Glutamatergic neuron (in vitro differentiated cells): ENCODE measurements at regions not wholly inside any gene's neighbourhood (a gene's known extent, or its start where the extent isn't known, plus 50 kb on each side); places are given as distances from the start of the nearest gene placed in this dataset.

Experiments used
- DNase-seq: peaks from one replicate; pipeline ENCODE4 v3.0.0; 2022
- H3K27ac Mint-ChIP-seq: one replicate; pipeline ENCODE4 v1.8.0; 2020; ENCODE audit warnings: mild to moderate bottlenecking, mixed read lengths, inconsistent platforms; ENCODE audit not compliant: unreplicated experiment
- H3K27me3 Mint-ChIP-seq: one replicate; pipeline ENCODE4 v1.8.0; 2020; ENCODE audit warnings: mild to moderate bottlenecking, moderate library complexity, mixed read lengths, inconsistent platforms; ENCODE audit not compliant: unreplicated experiment
- H3K36me3 Mint-ChIP-seq: one replicate; pipeline ENCODE4 v1.8.0; 2020; ENCODE audit warnings: mild to moderate bottlenecking, mixed read lengths, inconsistent platforms; ENCODE audit not compliant: unreplicated experiment
- H3K4me1 Mint-ChIP-seq: one replicate; pipeline ENCODE4 v1.8.0; 2020; ENCODE audit warnings: mild to moderate bottlenecking, low read depth, mixed read lengths, inconsistent platforms; ENCODE audit not compliant: unreplicated experiment
- H3K4me3 Mint-ChIP-seq: one replicate; pipeline ENCODE4 v1.8.0; 2020; ENCODE audit warnings: mild to moderate bottlenecking, mixed read lengths, inconsistent platforms; ENCODE audit not compliant: unreplicated experiment
- H3K9me3 Mint-ChIP-seq: one replicate; pipeline ENCODE4 v1.8.0; 2020; ENCODE audit warnings: mild to moderate bottlenecking, moderate library complexity, mixed read lengths, inconsistent platforms; ENCODE audit not compliant: unreplicated experiment
- CTCF ChIP-seq: fragments of 200-600 bp; sonication (generic); IDR thresholded peaks from one replicate; pipeline ENCODE4 v1.5.0; 2021; ENCODE audit not compliant: partially characterized antibody, unreplicated experiment

GRCh38 chr12:47391566-47391965, 311.8 kb upstream of the AMIGO2 start:
- peaks cover 2% of the 10 kb centered on the region for H3K9me3 Mint-ChIP-seq
- H3K27me3 Mint-ChIP-seq: no peaks in the 10 kb centered on the region
- DNase-seq: no peak
- H3K36me3 Mint-ChIP-seq: peaks cover 2% of the 10 kb centered on the region
- H3K4me1 Mint-ChIP-seq: peaks cover 1% of the 10 kb centered on the region
- no peak for TF ChIP-seq CTCF
- H3K4me3 Mint-ChIP-seq: no peak overlapping the region
- no peak overlapping the region for H3K27ac Mint-ChIP-seq

GRCh38 chr12:47388712-47389111, 309.0 kb upstream of the AMIGO2 start:
- Mint-ChIP-seq H3K27me3 (no peaks in the 10 kb centered on the region), H3K9me3 (peaks cover 2% of the 10 kb centered on the region), H3K4me1 (peaks cover 1% of the 10 kb centered on the region), H3K4me3 (no peak overlapping the region), H3K36me3 (no peaks in the 10 kb centered on the region), H3K27ac (no peak overlapping the region)
- no peak for TF ChIP-seq CTCF
- DNase-seq: no peak

GRCh38 chr12:47387994-47388393, 308.2 kb upstream of the AMIGO2 start:
- no peaks in the 10 kb centered on the region for H3K27me3 Mint-ChIP-seq
- peaks cover under 1% of the 10 kb centered on the region for H3K4me1 Mint-ChIP-seq
- H3K4me3 Mint-ChIP-seq: no peak overlapping the region
- H3K9me3 Mint-ChIP-seq: peaks cover under 1% of the 10 kb centered on the region
- no peak for DNase-seq
- no peak for TF ChIP-seq CTCF
- no peaks in the 10 kb centered on the region for H3K36me3 Mint-ChIP-seq
- H3K27ac Mint-ChIP-seq: no peak overlapping the region

- no peaks in the 10 kb centered on the region for H3K27me3 Mint-ChIP-seq
- no peaks in the 10 kb centered on the region for H3K4me1 Mint-ChIP-seq
- H3K9me3 Mint-ChIP-seq: no peaks in the 10 kb centered on the region
- H3K36me3 Mint-ChIP-seq: no peaks in the 10 kb centered on the region
- H3K4me3 Mint-ChIP-seq: no peak overlapping the region
- H3K27ac Mint-ChIP-seq: no peak overlapping the region
- TF ChIP-seq CTCF: no peak
- DNase-seq: no peak
Measured at GRCh38 chr12:47385653-47386052, 305.9 kb upstream of the AMIGO2 start.

- H3K9me3 Mint-ChIP-seq: no peaks in the 10 kb centered on the region
- no peaks in the 10 kb centered on the region for H3K36me3 Mint-ChIP-seq
Measured at GRCh38 chr12:47383942-47384341, 304.2 kb upstream of the AMIGO2 start.

More at GRCh38 chr12:47383942-47384341, 304.2 kb upstream of the AMIGO2 start:
- no peak overlapping the region for H3K4me3 Mint-ChIP-seq
- DNase-seq: no peak
- H3K4me1 Mint-ChIP-seq: no peaks in the 10 kb centered on the region
- no peaks in the 10 kb centered on the region for H3K27me3 Mint-ChIP-seq
- TF ChIP-seq CTCF: no peak
- no peak overlapping the region for H3K27ac Mint-ChIP-seq
